ENCODE measurements at regions not wholly inside any gene's neighbourhood (a gene's known extent, or its start where the extent isn't known, plus 50 kb on each side); places are given as distances from the start of the nearest gene placed in this dataset.

DNA sequence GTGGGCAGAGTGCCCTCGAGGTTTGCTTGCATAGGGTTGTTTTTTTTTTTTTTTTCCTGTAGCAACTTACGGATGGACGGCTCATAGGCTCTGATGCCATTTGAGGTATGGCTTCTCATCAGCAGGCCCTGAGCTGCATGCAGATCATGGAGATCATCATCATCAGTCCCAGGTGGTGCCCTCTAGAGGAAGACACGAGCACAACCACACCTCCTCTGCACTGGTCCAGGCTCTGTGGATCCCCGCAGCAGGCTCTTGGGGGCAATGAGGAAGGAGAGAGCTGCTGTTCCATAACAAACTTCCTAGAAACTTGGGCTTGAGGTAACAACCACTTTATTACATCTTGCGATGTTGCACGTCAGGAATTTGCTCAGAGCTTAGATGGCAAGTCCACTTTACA is 132.7 kb upstream of the CXCL12 start:
- CTCF ChIA-PET, result interaction anchor here (1.0 to 1.1 kb wide), 2 partner anchors 12 to 35 kb away, joined by 3 read pairs; no protein-coding TSS in a partner anchor
- Histone ChIP-seq H3K9ac (ENCODE audit: low read length) (no peak overlapping the region), H3K9me2 (ENCODE audit: insufficient read depth) (no peaks in the 10 kb centered on the region), H2AFZ (ENCODE audit: low read depth, low read length, poor library complexity, severe bottlenecking) (no peak overlapping the region), H3K4me3 (replicated peaks in 1 of 2; ENCODE audit: low read depth in 1 of 2, low read length in 2 of 2) (no peak overlapping the region), H3K79me2 (ENCODE audit: insufficient read depth, low read length) (no peaks in the 10 kb centered on the region), H4K20me1 (ENCODE audit: insufficient read depth) (no peaks in the 10 kb centered on the region), H3K27me3 (ENCODE audit: insufficient read depth, low read length) (peaks cover 8% of the 10 kb centered on the region; the same call in 1 of the 2 replicates), H3K9me3 (ENCODE audit: control insufficient read depth in 1 of 2, insufficient read depth in 1 of 2, low read depth in 1 of 2, low read length in 2 of 2) (no peaks in the 10 kb centered on the region), H3K27ac (ENCODE audit: low read depth, low read length) (no peak overlapping the region), H3K36me3 (ENCODE audit: control insufficient read depth in 1 of 2, insufficient read depth in 2 of 2, low read length in 2 of 2) (no peaks in the 10 kb centered on the region), H3K4me2 (ENCODE audit: low read length) (no peak overlapping the region), H3K4me1 (ENCODE audit: control insufficient read depth in 1 of 2, insufficient read depth in 2 of 2, low read length in 2 of 2) (no peaks in the 10 kb centered on the region)
- RAD21 ChIA-PET (ENCODE audit: low non-redundant PET in 1 of 2, low total read pairs in 2 of 2, uncharacterized antibody in 2 of 2, unreplicated experiment in 2 of 2), result no interaction called here
- ATAC-seq (peak; percentile 93), DNase-seq (ENCODE audit: low read depth, low spot score) (peak; percentile 10)
- intact Hi-C loops (cut with micrococcal nuclease), result no loop called here
- TF ChIP-seq CBX3 (IDR thresholded peaks at IDR 0.05; ENCODE audit: low read depth) (no peak), SIN3A (IDR thresholded peaks at IDR 0.05; ENCODE audit: low read depth) (no peak), POLR2A (IDR thresholded peaks at IDR 0.05; ENCODE audit: borderline replicate concordance, extremely low read depth, insufficient read depth, insufficient read length) (no peak), ZFX (IDR thresholded peaks at IDR 0.05) (no peak), RAD21 (IDR thresholded peaks at IDR 0.05; ENCODE audit: low read depth) (0 out of 2 replicates have a peak, but pooled peaks have one; percentile 8), CEBPB (IDR thresholded peaks at IDR 0.05; ENCODE audit: low read depth) (no peak), TCF7L2 (IDR thresholded peaks at IDR 0.05; ENCODE audit: borderline replicate concordance, extremely low read depth, insufficient read depth, insufficient read length) (no peak), FOSL1 (IDR thresholded peaks at IDR 0.05; ENCODE audit: low read depth) (no peak)
- TF ChIP-seq, protein P1, sequence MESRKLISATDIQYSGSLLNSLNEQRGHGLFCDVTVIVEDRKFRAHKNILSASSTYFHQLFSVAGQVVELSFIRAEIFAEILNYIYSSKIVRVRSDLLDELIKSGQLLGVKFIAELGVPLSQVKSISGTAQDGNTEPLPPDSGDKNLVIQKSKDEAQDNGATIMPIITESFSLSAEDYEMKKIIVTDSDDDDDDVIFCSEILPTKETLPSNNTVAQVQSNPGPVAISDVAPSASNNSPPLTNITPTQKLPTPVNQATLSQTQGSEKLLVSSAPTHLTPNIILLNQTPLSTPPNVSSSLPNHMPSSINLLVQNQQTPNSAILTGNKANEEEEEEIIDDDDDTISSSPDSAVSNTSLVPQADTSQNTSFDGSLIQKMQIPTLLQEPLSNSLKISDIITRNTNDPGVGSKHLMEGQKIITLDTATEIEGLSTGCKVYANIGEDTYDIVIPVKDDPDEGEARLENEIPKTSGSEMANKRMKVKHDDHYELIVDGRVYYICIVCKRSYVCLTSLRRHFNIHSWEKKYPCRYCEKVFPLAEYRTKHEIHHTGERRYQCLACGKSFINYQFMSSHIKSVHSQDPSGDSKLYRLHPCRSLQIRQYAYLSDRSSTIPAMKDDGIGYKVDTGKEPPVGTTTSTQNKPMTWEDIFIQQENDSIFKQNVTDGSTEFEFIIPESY (IDR thresholded peaks at IDR 0.05; ENCODE audit: extremely low read depth, insufficient replicate concordance, low read length), result no peak
- TF ChIP-seq, protein P2, sequence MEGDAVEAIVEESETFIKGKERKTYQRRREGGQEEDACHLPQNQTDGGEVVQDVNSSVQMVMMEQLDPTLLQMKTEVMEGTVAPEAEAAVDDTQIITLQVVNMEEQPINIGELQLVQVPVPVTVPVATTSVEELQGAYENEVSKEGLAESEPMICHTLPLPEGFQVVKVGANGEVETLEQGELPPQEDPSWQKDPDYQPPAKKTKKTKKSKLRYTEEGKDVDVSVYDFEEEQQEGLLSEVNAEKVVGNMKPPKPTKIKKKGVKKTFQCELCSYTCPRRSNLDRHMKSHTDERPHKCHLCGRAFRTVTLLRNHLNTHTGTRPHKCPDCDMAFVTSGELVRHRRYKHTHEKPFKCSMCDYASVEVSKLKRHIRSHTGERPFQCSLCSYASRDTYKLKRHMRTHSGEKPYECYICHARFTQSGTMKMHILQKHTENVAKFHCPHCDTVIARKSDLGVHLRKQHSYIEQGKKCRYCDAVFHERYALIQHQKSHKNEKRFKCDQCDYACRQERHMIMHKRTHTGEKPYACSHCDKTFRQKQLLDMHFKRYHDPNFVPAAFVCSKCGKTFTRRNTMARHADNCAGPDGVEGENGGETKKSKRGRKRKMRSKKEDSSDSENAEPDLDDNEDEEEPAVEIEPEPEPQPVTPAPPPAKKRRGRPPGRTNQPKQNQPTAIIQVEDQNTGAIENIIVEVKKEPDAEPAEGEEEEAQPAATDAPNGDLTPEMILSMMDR (IDR thresholded peaks at IDR 0.05 in 2 of 3, conservative IDR thresholded peaks at IDR 0.05 in 1 of 3; ENCODE audit: borderline replicate concordance in 1 of 3, insufficient read depth in 1 of 3, low read depth in 2 of 3, low read length in 2 of 3), result peak in 2 of 3 experiments; percentile 63 to 70; a peak in 4 of 6 replicates
- TF ChIP-seq, protein P3, sequence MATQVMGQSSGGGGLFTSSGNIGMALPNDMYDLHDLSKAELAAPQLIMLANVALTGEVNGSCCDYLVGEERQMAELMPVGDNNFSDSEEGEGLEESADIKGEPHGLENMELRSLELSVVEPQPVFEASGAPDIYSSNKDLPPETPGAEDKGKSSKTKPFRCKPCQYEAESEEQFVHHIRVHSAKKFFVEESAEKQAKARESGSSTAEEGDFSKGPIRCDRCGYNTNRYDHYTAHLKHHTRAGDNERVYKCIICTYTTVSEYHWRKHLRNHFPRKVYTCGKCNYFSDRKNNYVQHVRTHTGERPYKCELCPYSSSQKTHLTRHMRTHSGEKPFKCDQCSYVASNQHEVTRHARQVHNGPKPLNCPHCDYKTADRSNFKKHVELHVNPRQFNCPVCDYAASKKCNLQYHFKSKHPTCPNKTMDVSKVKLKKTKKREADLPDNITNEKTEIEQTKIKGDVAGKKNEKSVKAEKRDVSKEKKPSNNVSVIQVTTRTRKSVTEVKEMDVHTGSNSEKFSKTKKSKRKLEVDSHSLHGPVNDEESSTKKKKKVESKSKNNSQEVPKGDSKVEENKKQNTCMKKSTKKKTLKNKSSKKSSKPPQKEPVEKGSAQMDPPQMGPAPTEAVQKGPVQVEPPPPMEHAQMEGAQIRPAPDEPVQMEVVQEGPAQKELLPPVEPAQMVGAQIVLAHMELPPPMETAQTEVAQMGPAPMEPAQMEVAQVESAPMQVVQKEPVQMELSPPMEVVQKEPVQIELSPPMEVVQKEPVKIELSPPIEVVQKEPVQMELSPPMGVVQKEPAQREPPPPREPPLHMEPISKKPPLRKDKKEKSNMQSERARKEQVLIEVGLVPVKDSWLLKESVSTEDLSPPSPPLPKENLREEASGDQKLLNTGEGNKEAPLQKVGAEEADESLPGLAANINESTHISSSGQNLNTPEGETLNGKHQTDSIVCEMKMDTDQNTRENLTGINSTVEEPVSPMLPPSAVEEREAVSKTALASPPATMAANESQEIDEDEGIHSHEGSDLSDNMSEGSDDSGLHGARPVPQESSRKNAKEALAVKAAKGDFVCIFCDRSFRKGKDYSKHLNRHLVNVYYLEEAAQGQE (IDR thresholded peaks at IDR 0.05; ENCODE audit: low read depth), result no peak
- TF ChIP-seq, protein P4, sequence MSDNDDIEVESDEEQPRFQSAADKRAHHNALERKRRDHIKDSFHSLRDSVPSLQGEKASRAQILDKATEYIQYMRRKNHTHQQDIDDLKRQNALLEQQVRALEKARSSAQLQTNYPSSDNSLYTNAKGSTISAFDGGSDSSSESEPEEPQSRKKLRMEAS (IDR thresholded peaks at IDR 0.05), result no peak
- BruUV-seq (replicated peaks), result no TSS peak
- POLR2A ChIA-PET, result no interaction called here

Data from HCT116 (cell line).